NB4 (cell line): ENCODE measurements at regions not wholly inside any gene's neighbourhood (a gene's known extent, or its start where the extent isn't known, plus 50 kb on each side); places are given as distances from the start of the nearest gene placed in this dataset.

Experiments used
- MYC ChIP-seq: IDR thresholded peaks from 2 replicates; pipeline ENCODE4 v1.6.1; 2011; ENCODE audit warnings: low read depth, low read length
- POLR2A ChIP-seq: IDR thresholded peaks from 2 replicates; pipeline ENCODE4 v1.6.1; 2011; ENCODE audit warnings: mild to moderate bottlenecking; ENCODE audit not compliant: insufficient read length; ENCODE audit errors: extremely low read depth
- TF ChIP-seq, protein P1 (sequence below): IDR thresholded peaks from one replicate; pipeline ENCODE4 v1.5.1; 2012; ENCODE audit warnings: low read depth, low read length

DNA sequence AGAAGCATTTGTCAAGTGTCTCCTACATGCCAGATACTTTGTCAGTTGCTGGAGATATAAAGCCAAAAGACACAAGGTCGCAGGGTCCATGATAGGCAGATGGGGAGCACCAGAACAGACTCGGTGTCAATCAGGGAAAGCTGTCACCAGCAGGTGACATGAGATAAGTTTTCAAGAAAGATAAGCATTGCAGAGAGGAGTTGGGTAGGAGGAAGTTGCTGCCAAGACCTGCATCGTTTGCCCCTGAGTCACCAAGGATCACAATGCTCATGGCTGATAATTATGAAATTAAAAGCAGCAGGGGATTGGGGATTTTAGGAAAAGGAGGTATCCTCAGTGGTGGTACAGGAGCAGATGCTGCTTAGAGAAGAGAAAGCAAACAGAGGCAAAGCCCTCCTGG, 551.1 kb upstream of the CDH11 start:
- TF ChIP-seq POLR2A (no peak), MYC (no peak)
- TF ChIP-seq, protein P1, sequence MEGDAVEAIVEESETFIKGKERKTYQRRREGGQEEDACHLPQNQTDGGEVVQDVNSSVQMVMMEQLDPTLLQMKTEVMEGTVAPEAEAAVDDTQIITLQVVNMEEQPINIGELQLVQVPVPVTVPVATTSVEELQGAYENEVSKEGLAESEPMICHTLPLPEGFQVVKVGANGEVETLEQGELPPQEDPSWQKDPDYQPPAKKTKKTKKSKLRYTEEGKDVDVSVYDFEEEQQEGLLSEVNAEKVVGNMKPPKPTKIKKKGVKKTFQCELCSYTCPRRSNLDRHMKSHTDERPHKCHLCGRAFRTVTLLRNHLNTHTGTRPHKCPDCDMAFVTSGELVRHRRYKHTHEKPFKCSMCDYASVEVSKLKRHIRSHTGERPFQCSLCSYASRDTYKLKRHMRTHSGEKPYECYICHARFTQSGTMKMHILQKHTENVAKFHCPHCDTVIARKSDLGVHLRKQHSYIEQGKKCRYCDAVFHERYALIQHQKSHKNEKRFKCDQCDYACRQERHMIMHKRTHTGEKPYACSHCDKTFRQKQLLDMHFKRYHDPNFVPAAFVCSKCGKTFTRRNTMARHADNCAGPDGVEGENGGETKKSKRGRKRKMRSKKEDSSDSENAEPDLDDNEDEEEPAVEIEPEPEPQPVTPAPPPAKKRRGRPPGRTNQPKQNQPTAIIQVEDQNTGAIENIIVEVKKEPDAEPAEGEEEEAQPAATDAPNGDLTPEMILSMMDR: no peak
